ENCODE measurements at regions not wholly inside any gene's neighbourhood (a gene's known extent, or its start where the extent isn't known, plus 50 kb on each side); places are given as distances from the start of the nearest gene placed in this dataset.

- H3K27ac ChIP-seq (ENCODE audit: low read depth, low read length, poor library complexity, severe bottlenecking) = no peak overlapping the region
- no peaks in the 10 kb centered on the region for H3K79me2 ChIP-seq (ENCODE audit: insufficient read depth, low read depth, low read length)
- H3K4me1 ChIP-seq (ENCODE audit: insufficient read depth, low read length, poor library complexity, severe bottlenecking) = no peaks in the 10 kb centered on the region
- no peaks in the 10 kb centered on the region for H3K9me3 ChIP-seq (ENCODE audit: low read length)
- ChIA-PET POLR2A (no interaction called here), CTCF (ENCODE audit: unreplicated experiment) (no interaction called here)
- H3K4me2 ChIP-seq (ENCODE audit: low read length) = no peak overlapping the region
- TF ChIP-seq EZH2phosphoT487 (IDR thresholded peaks at IDR 0.05; ENCODE audit: borderline replicate concordance, low read depth, low read length) = no peak
- H3K36me3 ChIP-seq (ENCODE audit: insufficient read depth, low read length) = no peaks in the 10 kb centered on the region
- H4K20me1 ChIP-seq (ENCODE audit: insufficient read depth, low read length) = no peaks in the 10 kb centered on the region
- no peak overlapping the region for H3K4me3 ChIP-seq (ENCODE audit: low read depth, low read length, poor library complexity, severe bottlenecking)
- no peak for DNase-seq (ENCODE audit: low spot score)
- intact Hi-C loops (cut with micrococcal nuclease; ENCODE audit: unreplicated experiment) = no loop called here
- H3K9me2 ChIP-seq (ENCODE audit: insufficient read depth, low read length) = no peaks in the 10 kb centered on the region
- no TSS peak for BruUV-seq (replicated peaks)
- no peak overlapping the region for H2AFZ ChIP-seq (ENCODE audit: low read length)
These were observed 107.5 kb upstream of the ENPEP start for GRCh38 chr4:110368409-110368808.

GRCh38 chr4:110367156-110367555 lies 108.8 kb upstream of the ENPEP start:
- no peak overlapping the region for H3K4me3 ChIP-seq (ENCODE audit: low read depth, low read length, poor library complexity, severe bottlenecking)
- no peak overlapping the region for H3K27ac ChIP-seq (ENCODE audit: low read depth, low read length, poor library complexity, severe bottlenecking)
- CTCF ChIA-PET (ENCODE audit: unreplicated experiment) = no interaction called here
- no peak for TF ChIP-seq CTCF (conservative IDR thresholded peaks at IDR 0.05; ENCODE audit: low read length)
- H3K4me1 ChIP-seq (ENCODE audit: insufficient read depth, low read length, poor library complexity, severe bottlenecking) = no peaks in the 10 kb centered on the region
- no peaks in the 10 kb centered on the region for H3K9me3 ChIP-seq (ENCODE audit: low read length)
- H3K36me3 ChIP-seq (ENCODE audit: insufficient read depth, low read length) = no peaks in the 10 kb centered on the region
- no TSS peak for BruUV-seq (replicated peaks)
- no peak overlapping the region for H3K4me2 ChIP-seq (ENCODE audit: low read length)
- intact Hi-C loops (cut with micrococcal nuclease; ENCODE audit: unreplicated experiment) = no loop called here
- H3K9me2 ChIP-seq (ENCODE audit: insufficient read depth, low read length) = no peaks in the 10 kb centered on the region
- H4K20me1 ChIP-seq (ENCODE audit: insufficient read depth, low read length) = no peaks in the 10 kb centered on the region
- no peak overlapping the region for H2AFZ ChIP-seq (ENCODE audit: low read length)
- no peaks in the 10 kb centered on the region for H3K79me2 ChIP-seq (ENCODE audit: insufficient read depth, low read depth, low read length)
- no peak for DNase-seq (ENCODE audit: low spot score)
- POLR2A ChIA-PET = interaction anchor here (0.6 to 0.9 kb wide), 2 partner anchors 29 to 68 kb away, joined by 3 read pairs; no protein-coding TSS in a partner anchor

GRCh38 chr4:110365761-110366160 lies 110.2 kb upstream of the ENPEP start:
- TF ChIP-seq CTCF (conservative IDR thresholded peaks at IDR 0.05; ENCODE audit: low read length) (no peak), EZH2phosphoT487 (IDR thresholded peaks at IDR 0.05; ENCODE audit: borderline replicate concordance, low read depth, low read length) (no peak)
- ChIA-PET CTCF (ENCODE audit: unreplicated experiment) (no interaction called here), POLR2A (interaction anchor here (0.8 to 1.8 kb wide), 2 partner anchors 18 to 31 kb away, joined by 3 read pairs; no protein-coding TSS in a partner anchor)
- intact Hi-C loops (cut with micrococcal nuclease; ENCODE audit: unreplicated experiment) = no loop called here
- no peaks in the 10 kb centered on the region for H3K9me2 ChIP-seq (ENCODE audit: insufficient read depth, low read length)
- H3K36me3 ChIP-seq (ENCODE audit: insufficient read depth, low read length) = no peaks in the 10 kb centered on the region
- BruUV-seq (replicated peaks) = no TSS peak
- no peak overlapping the region for H3K4me2 ChIP-seq (ENCODE audit: low read length)
- H4K20me1 ChIP-seq (ENCODE audit: insufficient read depth, low read length) = no peaks in the 10 kb centered on the region
- H2AFZ ChIP-seq (ENCODE audit: low read length) = no peak overlapping the region
- DNase-seq (ENCODE audit: low spot score) = no peak
- H3K4me3 ChIP-seq (ENCODE audit: low read depth, low read length, poor library complexity, severe bottlenecking) = no peak overlapping the region
- H3K27ac ChIP-seq (ENCODE audit: low read depth, low read length, poor library complexity, severe bottlenecking) = no peak overlapping the region
- H3K79me2 ChIP-seq (ENCODE audit: insufficient read depth, low read depth, low read length) = no peaks in the 10 kb centered on the region
- no peaks in the 10 kb centered on the region for H3K9me3 ChIP-seq (ENCODE audit: low read length)
- no peaks in the 10 kb centered on the region for H3K4me1 ChIP-seq (ENCODE audit: insufficient read depth, low read length, poor library complexity, severe bottlenecking)

Measured in OCI-LY7 (cell line).